GM12892 (cell line): ENCODE measurements at regions not wholly inside any gene's neighbourhood (a gene's known extent, or its start where the extent isn't known, plus 50 kb on each side); places are given as distances from the start of the nearest gene placed in this dataset.
"Not testable (repeated sequence)": the region's sequence is repeated elsewhere in the genome, so short reads cannot be mapped to it uniquely, and the experiment has no call there.

Experiments
- DNase-seq: peaks from one replicate; pipeline ENCODE4 v3.0.0; 2011; ENCODE audit not compliant: insufficient read length
- FAIRE-seq: peaks from 2 replicates; lab custom pipeline; 2011; peaks lifted over from hg19 to GRCh38; lab: Jason Lieb, UNC
- POLR2A ChIP-seq: IDR thresholded peaks from 2 replicates; pipeline ENCODE4 v1.6.1; 2011; ENCODE audit warnings: low read depth, low read length, control low read depth
- POLR2AphosphoS5 ChIP-seq: IDR thresholded peaks from 2 replicates; pipeline ENCODE4 v1.6.1; 2011; ENCODE audit warnings: low read depth, low read length, control low read depth
- TAF1 ChIP-seq: IDR thresholded peaks from 2 replicates; pipeline ENCODE4 v1.6.1; 2011; ENCODE audit warnings: low read depth, mild to moderate bottlenecking, control low read depth, low read length, borderline replicate concordance

DNA sequence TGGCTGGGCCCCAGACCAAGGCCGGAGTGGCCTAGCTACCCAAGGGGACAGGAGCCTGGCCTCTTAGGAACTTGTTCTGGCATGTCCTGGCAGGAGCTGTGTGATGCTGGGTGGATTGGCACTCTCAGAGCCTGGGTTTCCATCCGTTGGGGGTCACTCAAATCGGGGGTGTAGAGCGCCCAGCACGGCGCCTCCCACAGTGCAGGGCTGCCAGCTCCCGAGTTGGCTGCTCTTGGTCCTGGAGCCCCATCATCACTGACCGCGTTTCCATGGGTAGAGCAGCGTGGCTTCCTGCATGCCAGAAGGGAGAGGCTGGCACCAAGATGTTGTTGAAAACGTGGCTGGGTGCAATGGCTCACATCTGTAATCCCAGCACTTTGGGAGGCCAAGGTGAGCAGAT is 70.3 kb downstream of the UNCX start:
- TF ChIP-seq TAF1 (no peak), POLR2A (no peak), POLR2AphosphoS5 (no peak)
- FAIRE-seq (no peak), DNase-seq (no peak)

DNA sequence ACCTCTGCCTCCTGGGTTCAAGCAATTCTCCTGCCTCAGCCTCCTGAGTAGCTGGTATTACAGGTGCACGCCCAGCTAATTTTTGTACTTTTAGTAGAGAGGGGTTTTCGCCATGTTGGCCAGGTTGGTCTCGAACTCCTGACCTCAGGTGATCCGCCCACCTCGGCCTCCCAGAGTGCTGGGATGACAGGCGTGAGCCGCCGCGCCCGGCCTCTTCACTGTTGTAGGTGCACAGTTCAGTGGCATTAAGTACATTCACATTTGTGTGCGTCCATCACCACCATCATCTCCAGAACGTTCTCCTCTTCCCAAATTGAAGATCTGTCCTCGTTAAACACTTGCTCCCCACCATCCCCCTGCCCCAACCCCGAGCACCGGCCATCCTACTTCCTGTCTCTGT is 71.3 kb downstream of the UNCX start:
- not testable (repeated sequence) for DNase-seq, FAIRE-seq

DNA sequence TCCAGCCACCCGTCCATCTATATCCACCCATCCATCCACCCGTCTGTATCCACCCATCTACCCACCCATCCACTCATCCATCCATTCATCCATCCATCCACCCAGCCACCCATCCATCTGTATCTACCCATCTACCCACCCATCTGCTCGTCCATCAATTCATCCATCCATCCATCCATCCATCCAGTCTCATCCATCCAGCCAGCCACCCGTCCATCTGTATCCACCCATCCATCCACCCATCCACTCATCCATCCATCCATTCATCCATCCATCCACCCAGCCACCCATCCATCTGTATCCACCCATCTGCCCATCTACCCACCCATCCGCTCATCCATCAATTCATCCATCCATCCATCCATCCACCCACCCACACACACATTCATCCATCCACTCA is 73.2 kb downstream of the UNCX start:
- FAIRE-seq = no peak
- TF ChIP-seq TAF1 (no peak), POLR2AphosphoS5 (no peak), POLR2A (no peak)

DNA sequence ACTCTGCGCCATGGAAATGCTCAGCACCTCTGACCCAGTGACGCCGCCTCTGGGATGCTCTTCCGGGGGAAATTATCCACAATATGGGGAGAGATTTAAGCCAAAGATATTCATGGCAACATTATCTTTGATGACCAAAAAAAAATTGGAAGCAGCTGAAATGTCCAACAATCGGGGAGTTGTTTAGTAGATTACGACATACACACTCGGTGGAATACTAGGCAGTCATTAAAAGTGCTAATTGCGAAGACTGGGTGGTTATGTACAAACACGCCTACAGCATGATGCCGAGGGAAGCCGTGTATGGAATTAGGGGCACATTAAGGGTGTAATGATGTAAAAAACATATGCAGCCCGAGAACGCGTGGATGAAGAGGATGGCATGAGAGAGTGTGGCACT is 75.2 kb downstream of the UNCX start:
- DNase-seq (no peak), FAIRE-seq (no peak)
- TF ChIP-seq POLR2A = no peak
- TF ChIP-seq POLR2AphosphoS5 = no peak
- TF ChIP-seq TAF1 = no peak

More for the DNA sequence above, 73.2 kb downstream of the UNCX start:
- DNase-seq = no peak

DNA sequence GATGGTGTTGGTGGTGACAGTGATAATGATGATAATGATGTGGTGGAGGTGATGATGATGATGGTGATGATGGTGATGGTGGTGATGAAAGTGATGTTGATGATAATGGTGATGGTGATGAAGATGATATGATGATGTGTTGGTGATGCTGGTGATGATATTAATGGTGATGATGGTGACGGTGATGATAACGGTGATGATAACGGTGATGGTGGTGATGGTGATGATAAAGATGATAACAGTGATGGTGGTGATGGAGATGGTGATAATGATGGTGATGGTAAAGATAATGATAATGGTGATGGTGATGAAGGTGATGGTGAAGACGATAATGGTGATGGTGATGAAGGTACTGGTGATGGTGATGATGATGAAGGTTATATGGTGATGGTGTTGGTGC is 76.6 kb downstream of the UNCX start:
- DNase-seq = no peak
- TF ChIP-seq POLR2AphosphoS5 = no peak
- TF ChIP-seq TAF1 = no peak
- no peak for TF ChIP-seq POLR2A
- FAIRE-seq = no peak

DNA sequence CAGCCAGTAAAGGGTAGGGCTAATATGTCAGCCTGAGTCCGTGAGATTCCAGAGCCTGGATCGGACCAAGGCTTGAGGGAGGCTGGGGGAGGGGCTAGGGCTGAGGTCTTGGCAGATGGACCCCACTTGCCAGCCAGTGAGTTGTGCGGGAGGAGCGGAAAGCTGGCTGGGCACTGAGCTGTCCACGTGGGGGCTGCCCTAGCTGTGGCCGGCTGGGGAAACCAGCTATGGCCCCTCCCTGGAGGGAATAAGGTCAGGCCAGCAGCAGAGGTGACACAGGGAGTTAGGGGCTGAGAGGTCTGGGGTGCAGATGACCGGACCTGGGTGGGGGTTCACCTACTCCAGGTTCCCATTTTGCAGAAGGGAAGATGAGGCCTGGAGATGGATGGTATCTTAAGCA is 77.3 kb downstream of the UNCX start:
- DNase-seq (no peak), FAIRE-seq (no peak)
- no peak for TF ChIP-seq TAF1
- TF ChIP-seq POLR2AphosphoS5 = no peak
- TF ChIP-seq POLR2A = no peak

DNA sequence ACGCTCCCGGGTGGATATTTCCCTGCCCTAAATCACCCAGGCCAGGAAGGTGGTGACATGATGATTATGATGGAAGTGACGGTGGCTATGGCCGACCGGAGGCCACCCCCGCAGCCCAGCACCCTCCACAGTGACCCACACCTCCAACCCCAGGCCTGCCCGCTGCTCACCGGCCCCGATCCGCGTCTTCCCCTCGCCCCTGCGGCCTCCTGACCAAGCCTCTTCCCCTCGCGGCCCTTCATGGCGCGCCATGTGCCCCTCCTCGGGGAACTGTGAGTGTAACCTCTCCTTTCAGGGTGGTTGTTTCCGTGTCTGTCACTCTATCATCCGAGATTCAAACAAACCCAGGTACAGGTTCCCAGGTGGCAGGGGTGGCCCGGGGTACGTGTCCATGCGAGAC is 78.3 kb downstream of the UNCX start:
- no peak for FAIRE-seq
- DNase-seq = no peak
- no peak for TF ChIP-seq POLR2A
- no peak for TF ChIP-seq POLR2AphosphoS5
- no peak for TF ChIP-seq TAF1

DNA sequence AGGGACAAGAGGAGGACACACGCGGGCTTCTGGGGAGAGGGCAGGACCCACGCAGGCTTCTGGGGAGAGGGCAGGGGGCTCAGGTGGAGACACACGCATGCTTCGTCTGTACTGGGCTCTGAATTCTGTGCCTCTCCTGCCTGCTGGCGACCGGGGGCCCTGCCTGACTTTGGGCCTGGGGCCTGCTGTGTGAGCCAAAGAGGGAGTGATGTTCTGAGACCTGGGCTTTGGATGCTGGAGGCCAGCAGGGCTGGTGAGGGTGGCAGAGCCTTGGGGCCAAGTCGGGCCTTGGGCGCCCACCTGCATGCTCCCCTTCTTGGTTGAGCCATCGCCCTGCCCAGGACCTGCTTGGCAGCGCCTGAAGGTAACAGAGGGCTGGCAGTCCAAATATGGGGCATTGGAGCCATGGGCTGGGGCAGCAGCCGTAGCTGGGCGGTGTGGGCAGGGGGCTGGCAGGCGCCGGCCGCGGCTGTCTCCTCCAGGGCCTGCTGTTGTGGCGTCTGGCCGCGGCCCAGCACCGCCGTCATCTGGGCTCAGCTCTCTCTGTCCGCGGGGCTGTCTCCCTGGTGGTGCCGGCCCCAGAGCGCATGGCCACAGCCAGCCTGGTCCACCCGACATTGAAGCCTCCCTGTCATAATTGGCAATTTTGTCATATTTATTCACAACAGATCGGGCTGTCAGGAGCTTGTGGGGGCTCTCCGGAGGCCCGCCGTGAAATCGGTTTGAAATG is 78.9 kb downstream of the UNCX start:
- TF ChIP-seq TAF1 = no peak
- TF ChIP-seq POLR2AphosphoS5 = no peak
- DNase-seq (no peak), FAIRE-seq (no peak)

DNA sequence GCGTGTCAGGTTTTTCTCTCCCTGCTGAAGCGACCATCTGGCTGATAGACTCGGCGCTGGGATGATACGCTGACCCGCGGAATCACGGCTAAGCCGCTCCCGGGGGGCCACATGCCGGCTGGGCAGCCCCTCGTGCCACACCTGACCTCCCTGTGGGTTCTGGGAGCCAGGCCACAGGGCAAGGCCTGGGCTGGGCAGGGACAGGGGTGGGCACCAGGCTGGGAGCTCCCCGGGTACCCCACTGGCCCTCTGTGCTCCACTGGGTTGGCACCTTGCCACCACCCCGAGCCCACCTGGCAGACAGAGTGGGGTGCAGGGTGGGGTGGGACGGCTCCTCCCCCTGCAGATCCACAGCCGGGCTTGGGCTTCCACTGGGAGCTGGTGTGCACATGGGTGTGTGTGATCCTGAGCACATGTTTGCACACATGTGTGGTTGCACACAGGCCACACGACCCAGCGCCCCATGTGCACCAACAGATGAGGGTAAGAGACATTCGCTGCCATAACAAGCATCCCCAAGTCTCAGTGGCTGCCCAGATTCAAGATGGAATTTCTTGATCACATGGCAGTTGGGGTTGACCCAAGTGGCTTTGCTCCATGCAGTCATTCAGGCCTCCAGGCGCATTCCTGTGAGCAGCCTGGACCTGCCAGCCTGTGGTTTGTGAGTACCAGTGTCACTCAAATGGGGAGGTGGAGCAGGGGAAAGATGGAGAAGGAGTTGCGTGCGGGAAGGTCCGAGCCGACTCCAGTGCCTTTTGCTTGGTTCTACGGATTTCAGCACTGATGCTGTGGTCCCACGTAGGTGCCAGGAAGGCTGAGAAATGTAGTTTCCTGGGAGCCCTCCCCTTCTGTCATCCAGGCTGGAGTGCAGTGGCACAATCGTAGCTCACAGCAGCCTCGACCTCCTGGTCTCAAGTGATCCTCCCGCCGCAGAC is 79.7 kb downstream of the UNCX start:
- TF ChIP-seq TAF1 (no peak), POLR2AphosphoS5 (no peak), POLR2A (no peak)
- DNase-seq (no peak), FAIRE-seq (no peak)

DNA sequence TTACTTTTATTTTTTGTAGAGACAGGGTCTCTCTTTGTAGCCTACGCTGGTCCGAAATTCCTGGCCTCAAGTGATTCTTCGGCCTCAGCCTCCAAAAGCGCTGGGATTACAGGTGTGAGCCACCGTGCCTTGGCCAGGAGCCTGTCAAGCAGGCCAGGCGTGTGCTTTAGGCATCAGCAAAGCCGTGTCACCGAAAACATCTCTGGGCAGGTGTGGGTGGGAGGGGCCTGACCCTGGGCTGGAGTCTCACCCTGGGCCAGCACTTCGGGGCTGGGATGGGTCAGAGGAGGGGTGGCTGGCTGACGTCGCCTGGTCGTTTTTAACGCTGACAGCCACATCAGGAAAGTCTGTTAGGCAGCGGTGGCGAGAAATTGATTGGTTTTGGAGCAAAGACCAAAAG is 80.9 kb downstream of the UNCX start:
- FAIRE-seq (no peak), DNase-seq (no peak)
- no peak for TF ChIP-seq TAF1
- no peak for TF ChIP-seq POLR2AphosphoS5
- TF ChIP-seq POLR2A = no peak

DNA sequence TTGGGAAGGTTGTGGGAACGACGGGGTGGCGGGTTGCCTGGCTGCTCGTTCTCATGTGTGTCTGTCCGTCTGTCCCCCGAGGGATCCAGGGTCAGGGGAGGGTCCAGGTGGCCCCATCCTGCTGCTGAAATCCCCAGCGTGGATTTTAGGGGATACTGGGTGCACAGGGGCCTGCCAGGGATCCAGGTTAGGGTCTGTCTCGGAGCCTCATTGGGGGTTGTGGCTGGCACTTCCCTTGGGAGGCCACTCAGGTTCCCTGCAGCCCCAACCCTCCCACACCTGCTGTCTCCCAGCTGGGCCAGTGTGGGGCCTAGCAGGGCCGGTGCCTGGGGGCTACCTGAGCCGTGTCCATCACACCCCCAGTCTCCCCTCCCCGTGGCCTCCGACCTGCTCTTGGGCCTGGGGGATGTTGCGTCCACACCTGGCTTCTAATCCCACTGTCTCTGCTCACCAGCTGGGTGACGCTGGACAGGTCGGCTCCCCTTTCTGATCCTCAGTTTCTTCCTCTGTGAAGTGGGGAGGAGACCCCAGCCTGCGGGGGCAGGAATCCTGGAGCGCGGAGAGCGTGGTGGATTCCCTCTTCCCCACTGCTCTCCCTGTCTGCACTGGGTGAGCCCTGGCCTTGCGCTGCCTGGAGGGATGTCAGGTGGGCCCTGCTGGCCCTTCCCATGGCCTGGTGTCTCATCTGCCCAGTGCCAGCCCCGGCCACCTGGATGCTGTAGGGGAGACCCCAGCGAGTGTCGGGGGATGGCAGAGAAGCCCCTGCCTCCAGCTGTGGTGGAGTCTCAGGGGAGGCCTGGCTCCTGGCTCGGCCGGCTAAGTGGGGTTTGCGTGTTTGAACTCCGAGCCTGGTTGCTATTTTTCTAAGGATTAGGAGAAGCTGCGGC is 81.6 kb downstream of the UNCX start:
- TF ChIP-seq POLR2AphosphoS5 = no peak
- TF ChIP-seq POLR2A = no peak
- TF ChIP-seq TAF1 = no peak
- FAIRE-seq = no peak
- DNase-seq = no peak
